Astrocyte of the spinal cord (primary cell): ENCODE measurements at regions not wholly inside any gene's neighbourhood (a gene's known extent, or its start where the extent isn't known, plus 50 kb on each side); places are given as distances from the start of the nearest gene placed in this dataset.

Experiments
- DNase-seq: peaks from one replicate; pipeline ENCODE4 v3.0.0; 2011; ENCODE audit warnings: low read depth, low spot score
- H3K4me3 ChIP-seq: 2 replicates; pipeline ENCODE4 v1.5.1; 2011; ENCODE audit warnings: low read depth, mild to moderate bottlenecking, low read length, moderate library complexity
- in situ Hi-C: cut with HindIII; loops from 2 replicates; pipeline ENCODE4 v1.10.0; 2017; ENCODE audit warnings: low sequenced_read_pairs
- TF ChIP-seq, protein P1 (sequence below): IDR thresholded peaks from 2 replicates; pipeline ENCODE4 v1.5.1; 2012; ENCODE audit warnings: low read depth, mild to moderate bottlenecking, low read length, inconsistent platforms

GRCh38 chr10:2716596-2716995, 350.8 kb upstream of the PFKP start:
- TF ChIP-seq, protein P1, sequence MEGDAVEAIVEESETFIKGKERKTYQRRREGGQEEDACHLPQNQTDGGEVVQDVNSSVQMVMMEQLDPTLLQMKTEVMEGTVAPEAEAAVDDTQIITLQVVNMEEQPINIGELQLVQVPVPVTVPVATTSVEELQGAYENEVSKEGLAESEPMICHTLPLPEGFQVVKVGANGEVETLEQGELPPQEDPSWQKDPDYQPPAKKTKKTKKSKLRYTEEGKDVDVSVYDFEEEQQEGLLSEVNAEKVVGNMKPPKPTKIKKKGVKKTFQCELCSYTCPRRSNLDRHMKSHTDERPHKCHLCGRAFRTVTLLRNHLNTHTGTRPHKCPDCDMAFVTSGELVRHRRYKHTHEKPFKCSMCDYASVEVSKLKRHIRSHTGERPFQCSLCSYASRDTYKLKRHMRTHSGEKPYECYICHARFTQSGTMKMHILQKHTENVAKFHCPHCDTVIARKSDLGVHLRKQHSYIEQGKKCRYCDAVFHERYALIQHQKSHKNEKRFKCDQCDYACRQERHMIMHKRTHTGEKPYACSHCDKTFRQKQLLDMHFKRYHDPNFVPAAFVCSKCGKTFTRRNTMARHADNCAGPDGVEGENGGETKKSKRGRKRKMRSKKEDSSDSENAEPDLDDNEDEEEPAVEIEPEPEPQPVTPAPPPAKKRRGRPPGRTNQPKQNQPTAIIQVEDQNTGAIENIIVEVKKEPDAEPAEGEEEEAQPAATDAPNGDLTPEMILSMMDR, result no peak
- no peak overlapping the region for H3K4me3 ChIP-seq
- in situ Hi-C loops, result no loop called here
- no peak for DNase-seq

- no peak overlapping the region for H3K4me3 ChIP-seq
- TF ChIP-seq, protein P1, result no peak
- in situ Hi-C loops, result no loop called here
- DNase-seq, result no peak
These were observed 352.8 kb upstream of the PFKP start for GRCh38 chr10:2714597-2714996.

GRCh38 chr10:2703953-2704352, 363.4 kb upstream of the PFKP start:
- in situ Hi-C loops, result no loop called here
- TF ChIP-seq, protein P1, result no peak
- H3K4me3 ChIP-seq, result no peak overlapping the region
- DNase-seq, result no peak

GRCh38 chr10:2701802-2702201, 365.5 kb upstream of the PFKP start:
- in situ Hi-C loops, result no loop called here
- TF ChIP-seq, protein P1, result no peak
- no peak for DNase-seq
- H3K4me3 ChIP-seq, result no peak overlapping the region

- TF ChIP-seq, protein P1, result no peak
- in situ Hi-C loops, result no loop called here
- H3K4me3 ChIP-seq, result no peak overlapping the region
- no peak for DNase-seq
These were observed 366.6 kb upstream of the PFKP start for GRCh38 chr10:2700626-2701305.

DNA sequence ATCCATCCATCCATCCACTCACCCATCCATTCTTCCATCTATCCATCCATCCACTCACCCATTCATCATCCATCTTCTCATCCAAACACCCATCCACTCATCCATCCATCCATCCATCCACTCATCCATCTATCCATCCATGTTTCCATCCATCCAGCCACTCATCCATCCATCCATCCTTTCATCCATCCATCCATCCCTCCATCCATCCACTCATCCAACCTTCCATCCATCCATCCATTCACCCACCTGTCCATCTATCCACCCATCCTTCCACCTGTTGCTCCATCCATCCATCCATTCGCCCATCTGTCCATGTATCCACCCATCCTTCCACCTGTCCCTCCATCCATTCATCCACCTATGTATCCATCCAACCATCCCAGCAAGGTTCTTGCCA, 378.4 kb upstream of the PFKP start:
- no peak overlapping the region for H3K4me3 ChIP-seq
- TF ChIP-seq, protein P1, result no peak
- in situ Hi-C loops, result no loop called here
- no peak for DNase-seq
